Mucosa of descending colon (tissue), 3 donors: ENCODE measurements at regions not wholly inside any gene's neighbourhood (a gene's known extent, or its start where the extent isn't known, plus 50 kb on each side); places are given as distances from the start of the nearest gene placed in this dataset.
A peak's percentile ranks its signal among the peaks of the same experiment; 100 is the strongest.

Experiments
- ATAC-seq: fragments of 200-7000 bp; cut with Tn5 transposase; one replicate; pipeline ENCODE4 v1.9.1; 2020; ENCODE audit warnings: mild to moderate bottlenecking, moderate library complexity
- DNase-seq, 3 donors: peaks; one replicate each; pipeline ENCODE4 v3.0.0-alpha.2; 2020
- H3K36me3 ChIP-seq: fragments of 200-600 bp; one replicate; pipeline ENCODE4 v1.8.0; 2021; ENCODE audit warnings: low read depth, mild to moderate bottlenecking
- H3K4me1 ChIP-seq: fragments of 200-600 bp; one replicate; pipeline ENCODE4 v1.8.0; 2021; ENCODE audit warnings: low read depth, mild to moderate bottlenecking
- H3K4me3 ChIP-seq: fragments of 200-600 bp; one replicate; pipeline ENCODE4 v1.8.0; 2021; ENCODE audit warnings: mild to moderate bottlenecking
- H3K9me3 ChIP-seq: fragments of 200-600 bp; one replicate; pipeline ENCODE4 v1.8.0; 2021; ENCODE audit warnings: mild to moderate bottlenecking
- intact Hi-C, 2 donors: fragments of 100-400 bp; cut with DNase I in 1 of 2; cut with micrococcal nuclease in 1 of 2; formaldehyde crosslinking; loops; one replicate each; pipeline versions ENCODE4 v1.11.0 to v1.11.1; 2022; cut with DNase I, micrococcal nuclease
- TF ChIP-seq, protein P1 (sequence below): fragments of 200-600 bp; IDR thresholded peaks from one replicate; pipeline ENCODE4 v1.8.0; 2022; ENCODE audit warnings: antibody characterized with exemption, mild to moderate bottlenecking
- donor health status: DM: no; HTN: no; CAD: no; lungs with moderate emphysema.
- donor health status: DM: no; HTN: no; CAD: no.
- donor health status: DM: no; HTN: yes; CAD: no.

DNA sequence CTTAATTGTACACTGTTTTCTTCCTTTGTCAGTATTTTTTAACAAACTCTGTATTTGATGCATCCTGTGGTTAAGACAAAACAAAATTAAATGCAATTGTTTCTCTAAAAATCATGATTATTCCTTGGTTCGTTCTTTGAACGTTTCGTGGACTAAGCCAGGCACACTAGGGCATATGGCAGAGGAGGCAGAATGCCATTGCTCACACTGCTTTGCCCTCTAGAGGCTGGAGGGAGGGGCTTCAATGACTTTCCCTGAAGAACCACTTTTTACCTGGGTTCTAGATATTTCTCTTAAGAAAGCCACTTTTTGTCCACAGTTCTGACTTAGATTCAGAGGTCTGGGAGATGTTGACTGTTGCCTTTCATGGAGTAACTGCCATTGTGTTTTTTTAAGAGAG is 236.2 kb upstream of the ADAMTSL1 start:
- H3K4me1 ChIP-seq = no peaks in the 10 kb centered on the region
- TF ChIP-seq, protein P1, sequence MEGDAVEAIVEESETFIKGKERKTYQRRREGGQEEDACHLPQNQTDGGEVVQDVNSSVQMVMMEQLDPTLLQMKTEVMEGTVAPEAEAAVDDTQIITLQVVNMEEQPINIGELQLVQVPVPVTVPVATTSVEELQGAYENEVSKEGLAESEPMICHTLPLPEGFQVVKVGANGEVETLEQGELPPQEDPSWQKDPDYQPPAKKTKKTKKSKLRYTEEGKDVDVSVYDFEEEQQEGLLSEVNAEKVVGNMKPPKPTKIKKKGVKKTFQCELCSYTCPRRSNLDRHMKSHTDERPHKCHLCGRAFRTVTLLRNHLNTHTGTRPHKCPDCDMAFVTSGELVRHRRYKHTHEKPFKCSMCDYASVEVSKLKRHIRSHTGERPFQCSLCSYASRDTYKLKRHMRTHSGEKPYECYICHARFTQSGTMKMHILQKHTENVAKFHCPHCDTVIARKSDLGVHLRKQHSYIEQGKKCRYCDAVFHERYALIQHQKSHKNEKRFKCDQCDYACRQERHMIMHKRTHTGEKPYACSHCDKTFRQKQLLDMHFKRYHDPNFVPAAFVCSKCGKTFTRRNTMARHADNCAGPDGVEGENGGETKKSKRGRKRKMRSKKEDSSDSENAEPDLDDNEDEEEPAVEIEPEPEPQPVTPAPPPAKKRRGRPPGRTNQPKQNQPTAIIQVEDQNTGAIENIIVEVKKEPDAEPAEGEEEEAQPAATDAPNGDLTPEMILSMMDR = no peak
- DNase-seq = no peak
- H3K4me3 ChIP-seq = no peak overlapping the region
- no peak for ATAC-seq
- H3K36me3 ChIP-seq = no peaks in the 10 kb centered on the region
- no peaks in the 10 kb centered on the region for H3K9me3 ChIP-seq
- intact Hi-C loops = no loop called here

DNA sequence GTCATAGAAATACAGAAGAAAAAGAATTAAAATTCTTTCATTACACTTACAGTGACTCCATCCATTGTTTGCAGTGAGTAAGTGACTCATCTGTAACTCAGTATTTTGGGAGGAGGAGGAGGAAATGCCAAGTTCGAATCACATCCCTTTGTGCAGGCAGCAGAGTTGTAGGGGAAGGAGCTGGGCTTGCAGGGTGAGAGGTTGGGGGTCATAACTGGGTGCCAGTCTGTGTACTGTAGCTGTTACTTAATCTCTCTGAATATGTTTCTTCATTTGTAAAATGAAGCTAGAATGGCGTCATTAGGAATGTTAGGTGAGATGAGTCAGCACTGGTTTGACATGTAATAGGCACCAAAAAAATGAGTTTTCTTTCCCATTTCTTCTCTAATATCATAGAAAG is 235.7 kb upstream of the ADAMTSL1 start:
- intact Hi-C loops = no loop called here
- Histone ChIP-seq H3K4me1 (no peaks in the 10 kb centered on the region), H3K36me3 (no peaks in the 10 kb centered on the region), H3K4me3 (no peak overlapping the region), H3K9me3 (no peaks in the 10 kb centered on the region)
- ATAC-seq (peak; percentile 54), DNase-seq (no peak)
- TF ChIP-seq, protein P1 = no peak

DNA sequence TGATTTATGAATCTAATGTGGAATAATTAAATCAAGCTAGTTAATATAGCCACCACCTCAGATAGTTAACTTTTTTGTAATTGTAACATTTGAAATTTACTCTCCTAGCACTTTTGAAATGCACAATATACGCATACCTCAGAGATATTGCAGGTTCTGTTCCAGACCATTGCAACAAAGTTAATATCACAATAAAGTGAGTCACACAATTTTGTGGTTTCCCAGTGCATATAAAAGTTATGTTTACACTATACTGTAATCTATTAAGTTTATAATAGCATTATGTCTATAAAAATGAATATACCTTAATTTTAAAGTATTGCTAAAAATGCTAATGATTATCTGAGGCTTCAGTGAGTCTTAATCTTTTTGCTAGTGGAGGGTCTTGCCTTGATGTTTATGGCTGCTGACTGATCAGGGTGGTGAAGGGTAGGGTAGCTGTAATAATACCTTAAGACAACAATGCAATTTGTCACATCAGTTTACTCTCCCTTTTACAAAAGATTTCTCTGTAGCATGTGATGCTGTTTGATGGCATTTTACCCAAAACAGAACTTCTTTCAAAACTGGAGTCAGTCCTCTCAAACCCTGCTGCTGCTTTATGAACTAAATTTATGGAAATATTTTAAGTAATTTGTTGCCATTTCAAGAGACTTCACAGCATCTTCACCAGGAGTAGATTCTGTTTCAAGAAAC is 235.1 kb upstream of the ADAMTSL1 start:
- no peak for ATAC-seq
- Histone ChIP-seq H3K4me3 (no peak overlapping the region), H3K9me3 (no peaks in the 10 kb centered on the region), H3K36me3 (no peaks in the 10 kb centered on the region), H3K4me1 (no peaks in the 10 kb centered on the region)
- TF ChIP-seq, protein P1 = no peak
- DNase-seq = no peak
- intact Hi-C loops = no loop called here

DNA sequence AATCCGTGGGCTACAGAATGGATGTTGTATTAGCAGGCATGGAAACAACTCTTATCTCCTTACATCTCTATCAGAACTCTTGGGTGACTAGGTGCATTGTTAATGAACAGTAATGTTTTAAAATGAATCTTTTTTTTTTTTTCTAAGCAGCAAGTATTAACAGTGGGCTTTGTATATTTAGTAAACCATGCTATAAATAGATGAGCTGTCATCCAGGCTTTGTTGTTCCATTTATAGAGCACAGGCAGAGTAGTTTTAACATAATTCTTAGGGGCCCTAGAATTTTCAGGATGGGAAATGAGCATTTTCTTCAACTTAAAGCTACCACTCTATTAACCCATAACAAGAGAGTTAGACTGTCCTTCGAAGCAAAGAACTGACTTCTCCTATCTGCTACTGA is 233.7 kb upstream of the ADAMTSL1 start:
- H3K4me1 ChIP-seq = no peaks in the 10 kb centered on the region
- no peaks in the 10 kb centered on the region for H3K36me3 ChIP-seq
- ATAC-seq (no peak), DNase-seq (no peak)
- intact Hi-C loops = no loop called here
- H3K9me3 ChIP-seq = no peaks in the 10 kb centered on the region
- H3K4me3 ChIP-seq = no peak overlapping the region
- TF ChIP-seq, protein P1 = no peak

DNA sequence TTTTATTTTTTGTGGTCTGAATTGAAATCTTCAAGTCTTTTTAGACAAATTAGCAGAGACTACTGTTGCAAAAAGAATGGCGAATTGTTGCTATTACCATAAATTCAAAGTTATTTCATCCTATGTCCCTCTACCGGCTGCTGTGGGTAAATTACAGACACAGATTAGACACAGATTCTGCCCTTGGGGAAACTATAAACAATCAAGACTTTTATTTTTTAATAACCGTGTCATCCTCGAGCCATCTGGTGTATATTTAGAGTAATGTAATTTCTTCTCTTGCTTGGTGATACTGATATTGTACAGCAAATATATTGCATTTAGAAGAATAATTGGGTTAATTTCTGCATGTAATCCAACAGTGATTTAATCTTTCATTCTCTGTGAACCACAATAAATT is 228.0 kb upstream of the ADAMTSL1 start:
- H3K4me1 ChIP-seq = no peaks in the 10 kb centered on the region
- ATAC-seq (no peak), DNase-seq (no peak)
- no peaks in the 10 kb centered on the region for H3K9me3 ChIP-seq
- intact Hi-C loops = no loop called here
- TF ChIP-seq, protein P1 = no peak
- H3K36me3 ChIP-seq = no peaks in the 10 kb centered on the region
- no peak overlapping the region for H3K4me3 ChIP-seq

DNA sequence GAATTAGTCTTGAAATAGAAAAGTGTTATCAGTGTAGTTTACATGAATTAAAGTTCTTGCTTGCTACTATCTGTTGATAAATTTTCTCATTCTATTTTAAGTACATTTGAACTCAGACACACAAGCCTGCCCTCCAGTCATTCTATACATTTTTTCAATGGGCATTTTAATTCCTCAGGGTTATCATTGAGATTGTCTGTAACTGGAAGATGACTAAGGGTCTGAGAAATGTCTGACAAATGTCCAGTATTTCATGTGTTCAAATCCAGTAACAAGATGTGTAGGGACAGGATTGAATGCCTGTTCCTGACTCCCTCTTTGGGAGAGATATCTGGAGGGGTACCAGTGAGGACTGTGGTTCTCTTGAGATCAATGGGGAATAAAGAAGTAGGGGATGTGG is 223.9 kb upstream of the ADAMTSL1 start:
- TF ChIP-seq, protein P1 = no peak
- DNase-seq (no peak), ATAC-seq (no peak)
- no peaks in the 10 kb centered on the region for H3K4me1 ChIP-seq
- H3K4me3 ChIP-seq = no peak overlapping the region
- no peaks in the 10 kb centered on the region for H3K36me3 ChIP-seq
- no peaks in the 10 kb centered on the region for H3K9me3 ChIP-seq
- intact Hi-C loops = no loop called here
